NK-92 (cell line): ENCODE measurements at regions not wholly inside any gene's neighbourhood (a gene's known extent, or its start where the extent isn't known, plus 50 kb on each side); places are given as distances from the start of the nearest gene placed in this dataset.
"Not testable (repeated sequence)": the region's sequence is repeated elsewhere in the genome, so short reads cannot be mapped to it uniquely, and the experiment has no call there.

Source experiments
- DNase-seq: peaks from one replicate; lab custom pipeline; 2025; ENCODE audit not compliant: unreplicated experiment; lab: John Stamatoyannopoulos, UW

DNA sequence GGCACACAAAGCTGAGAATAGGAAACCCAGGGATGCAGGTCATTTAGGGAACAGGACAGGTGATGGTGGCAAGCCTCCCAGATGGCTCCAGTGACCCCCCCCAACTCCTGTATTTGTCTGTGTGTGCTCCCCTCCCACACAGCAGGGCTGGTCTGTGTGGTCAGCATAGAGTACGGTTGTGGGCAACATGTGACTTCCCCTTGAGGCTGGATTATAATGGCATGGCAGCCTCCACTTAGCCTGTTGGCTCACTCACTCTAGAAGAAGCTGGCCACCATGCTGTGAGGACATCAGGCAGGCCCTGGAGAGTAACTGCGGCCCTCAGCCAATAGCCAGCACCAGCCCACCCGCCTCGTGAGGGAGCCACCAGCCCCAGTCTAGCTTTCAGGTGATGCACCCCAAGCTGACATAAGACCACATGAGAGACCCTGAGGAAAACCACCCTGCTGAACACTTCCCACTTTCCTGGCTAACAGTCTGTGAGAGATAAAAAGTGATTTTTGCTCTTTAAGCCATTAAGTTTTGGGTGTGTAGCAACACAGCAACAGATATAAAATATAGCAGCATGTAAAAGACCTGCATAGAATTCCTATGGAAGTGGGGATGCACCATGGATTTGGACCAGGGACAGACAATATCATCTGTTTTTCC lies 151.3 kb downstream of the LAT start:
- not testable (repeated sequence) for DNase-seq

DNA sequence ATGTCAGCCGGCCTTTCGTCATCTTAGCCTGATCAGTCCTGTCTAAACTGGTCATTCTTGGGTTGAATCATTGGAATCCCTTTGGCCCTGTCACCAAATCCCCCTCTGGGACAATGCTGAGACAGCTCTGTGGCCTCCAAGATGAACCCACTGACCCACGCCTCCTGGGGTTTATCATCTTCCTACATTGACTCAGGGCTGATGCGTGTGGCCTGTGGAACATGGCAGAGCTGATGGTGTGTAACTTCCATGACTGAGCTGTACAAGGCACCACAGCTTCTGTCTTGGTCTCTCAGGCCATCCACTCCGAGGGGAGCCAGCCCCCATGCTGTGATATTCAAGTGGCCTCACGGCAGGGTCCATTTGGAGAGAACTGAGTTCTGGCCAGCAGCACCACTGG lies 150.2 kb downstream of the LAT start:
- DNase-seq, result not testable (repeated sequence)

DNA sequence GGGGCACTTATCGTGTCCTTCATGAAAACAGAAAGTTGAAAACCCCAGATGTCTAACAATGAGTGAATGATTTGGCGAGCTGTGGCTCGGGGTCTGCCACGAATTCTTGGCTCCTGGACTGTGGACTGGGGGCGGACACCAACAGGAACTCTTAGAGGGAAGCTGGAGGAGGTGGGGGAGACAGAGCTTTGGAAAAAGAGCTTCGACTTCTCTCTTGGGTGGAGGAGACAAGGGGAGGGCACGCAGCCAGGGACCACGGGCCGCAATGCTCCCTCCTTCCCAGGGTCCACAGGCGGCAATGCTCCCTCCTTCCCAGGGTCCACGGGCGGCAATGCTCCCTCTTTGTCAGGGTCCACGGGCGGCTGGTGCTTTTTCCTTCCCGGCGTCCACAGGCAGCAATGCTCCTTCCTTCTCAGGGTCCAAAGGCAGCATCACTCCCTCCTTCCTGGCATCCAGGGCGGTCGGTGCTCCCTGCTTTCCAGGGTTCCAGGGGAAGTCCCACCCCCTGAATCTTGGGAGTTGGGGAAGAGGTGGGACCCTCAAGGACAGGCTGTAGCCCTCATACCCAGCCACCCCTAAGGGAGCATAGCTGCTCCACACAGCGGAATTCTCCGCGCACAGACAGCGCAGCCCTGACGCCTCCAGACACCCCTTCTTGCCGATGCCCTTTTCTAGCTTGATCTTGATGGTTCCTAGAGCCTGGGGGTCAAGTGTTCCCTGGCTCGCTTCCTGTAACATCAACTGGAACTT lies 149.0 kb downstream of the LAT start:
- DNase-seq, result not testable (repeated sequence)

DNA sequence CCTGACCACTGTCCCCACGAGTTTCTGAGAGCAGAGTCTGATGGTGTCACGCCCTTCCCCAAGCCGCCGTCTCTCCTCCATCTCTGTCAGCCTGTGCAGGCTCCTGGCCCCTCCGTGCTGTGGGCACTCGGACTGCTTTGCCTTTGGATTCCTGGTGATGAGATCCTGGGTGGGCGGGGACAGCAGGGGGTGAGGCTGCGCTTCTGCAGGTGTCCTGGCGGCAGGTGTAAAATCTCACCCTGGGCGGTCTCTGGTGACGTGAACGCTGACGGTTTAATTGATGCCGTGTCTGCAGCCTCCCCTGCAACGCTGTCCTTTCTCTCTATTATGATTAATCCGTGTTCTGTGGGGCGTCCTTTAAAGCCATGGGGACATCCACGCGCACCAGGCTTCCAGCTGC lies 148.0 kb downstream of the LAT start:
- DNase-seq, result not testable (repeated sequence)

DNA sequence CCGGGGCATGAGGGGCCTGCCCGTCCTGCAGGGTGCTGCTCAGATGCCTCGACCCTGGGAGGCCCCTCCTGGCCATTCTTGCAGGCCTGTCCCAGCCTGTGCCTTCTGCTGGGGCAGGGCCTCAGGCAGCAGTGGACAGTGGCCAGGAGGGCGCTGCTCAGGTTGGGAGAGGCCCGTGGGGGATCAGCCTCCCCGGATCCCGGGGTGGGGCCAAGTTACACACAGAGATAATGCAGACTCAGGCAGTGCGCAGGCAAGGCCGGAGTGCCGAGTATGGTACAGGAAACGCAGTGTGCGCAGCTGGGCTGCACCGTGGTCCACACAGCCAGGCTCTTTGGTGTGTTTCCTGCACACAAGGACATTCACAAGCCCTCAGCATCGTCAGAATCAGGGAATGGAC lies 147.6 kb downstream of the LAT start:
- DNase-seq, result not testable (repeated sequence)

DNA sequence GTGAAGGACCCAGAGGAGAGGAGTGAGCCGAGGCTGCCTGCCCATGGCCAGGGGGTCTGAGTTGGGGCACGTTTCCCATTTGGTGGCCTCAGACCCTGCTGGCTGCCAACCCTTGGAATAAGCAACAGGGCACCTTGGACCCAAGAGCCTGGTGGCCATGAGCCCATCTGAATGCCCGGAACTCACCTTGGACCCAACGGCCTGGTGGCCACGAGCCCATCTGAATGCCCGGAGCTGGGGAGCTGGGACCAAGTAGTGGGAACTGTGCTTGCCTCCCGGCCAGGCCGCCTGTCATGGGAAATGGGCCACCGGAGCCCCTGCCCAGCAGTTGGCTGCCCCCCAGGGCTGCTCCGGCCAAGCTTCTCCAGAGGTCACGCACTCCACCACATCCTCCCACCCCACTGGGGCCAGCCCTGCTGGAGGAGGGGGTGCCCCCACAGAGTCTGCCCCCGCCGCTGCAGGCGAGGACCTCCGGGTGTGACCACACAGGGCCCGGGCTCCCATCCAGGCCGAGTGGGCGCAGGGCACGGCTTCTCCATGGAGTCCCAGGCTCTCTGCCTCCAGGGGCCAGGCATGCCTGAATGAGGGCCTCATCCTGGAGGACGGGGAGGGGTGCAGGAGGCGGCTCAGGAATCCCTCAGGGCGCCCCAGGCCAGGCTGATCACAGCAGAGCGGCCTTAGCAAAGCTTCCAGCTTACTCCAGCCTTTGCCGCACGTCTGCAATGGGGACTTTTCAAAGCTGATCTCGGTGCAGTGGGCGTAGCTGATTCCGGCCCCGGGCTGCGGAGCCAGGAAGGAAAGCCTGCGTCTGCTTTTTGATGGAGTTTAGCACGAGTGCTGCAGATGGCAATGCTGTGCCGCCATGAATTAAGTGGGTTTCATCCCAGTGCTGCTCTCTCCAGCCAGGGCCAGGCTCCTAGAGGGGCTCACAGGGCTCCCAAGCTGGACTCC lies 146.3 kb downstream of the LAT start:
- not testable (repeated sequence) for DNase-seq

DNA sequence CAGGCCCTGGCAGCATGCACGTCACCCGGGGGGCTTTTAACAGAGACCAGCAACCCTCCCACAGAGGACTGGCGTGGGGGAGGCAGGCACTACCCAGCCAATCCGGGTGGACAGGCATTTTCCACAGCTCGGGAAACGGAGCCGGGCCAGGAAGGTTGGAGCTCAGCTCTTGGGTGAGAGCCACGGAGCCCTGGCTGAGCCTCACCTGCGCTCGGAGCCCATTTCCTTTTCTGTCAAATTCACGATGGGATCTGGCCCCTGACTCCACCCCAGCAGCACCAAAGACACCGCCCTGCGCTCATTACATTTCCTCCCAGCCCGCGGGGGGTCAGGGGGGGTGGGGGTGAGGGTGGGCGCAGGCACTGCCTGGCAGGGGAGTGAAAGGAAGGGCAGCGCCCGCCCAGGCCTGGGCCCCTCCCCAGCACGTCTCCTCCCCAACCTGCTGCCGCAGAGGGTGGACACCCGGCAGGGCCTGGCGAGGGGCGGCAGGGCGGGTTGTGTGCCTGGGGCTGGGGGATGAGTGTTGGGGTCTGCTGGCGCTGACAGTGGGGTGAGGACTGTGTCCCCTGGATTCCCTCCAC lies 145.4 kb downstream of the LAT start:
- DNase-seq, result not testable (repeated sequence)

DNA sequence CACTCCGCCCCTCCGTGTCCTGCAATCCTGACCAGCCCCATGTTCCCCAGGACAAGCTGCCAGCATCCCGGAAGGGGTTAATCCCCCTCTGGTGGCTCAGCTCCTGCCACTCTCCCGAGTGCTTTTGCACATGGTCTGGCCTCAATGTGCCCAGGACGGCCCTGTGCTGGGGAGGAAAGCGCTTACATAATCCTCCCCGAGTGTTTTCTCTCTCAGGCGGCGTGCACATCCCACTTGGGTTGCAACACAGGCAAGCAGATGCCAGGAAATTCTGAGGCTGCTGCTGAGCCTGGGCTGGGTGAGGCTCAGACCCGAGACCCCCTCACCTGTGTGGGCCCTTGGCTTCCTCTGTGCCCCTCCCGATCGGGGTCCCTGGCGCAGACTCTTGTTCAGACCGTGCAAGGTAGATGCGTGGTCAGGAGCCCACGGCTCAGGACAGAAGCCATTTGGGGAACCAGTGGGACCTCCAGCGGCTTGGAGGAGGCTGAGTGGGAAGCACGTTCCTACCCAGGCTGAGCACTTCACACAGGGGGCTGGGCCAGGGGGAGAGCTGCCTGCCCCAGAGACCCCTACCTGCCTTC lies 144.7 kb downstream of the LAT start:
- not testable (repeated sequence) for DNase-seq

DNA sequence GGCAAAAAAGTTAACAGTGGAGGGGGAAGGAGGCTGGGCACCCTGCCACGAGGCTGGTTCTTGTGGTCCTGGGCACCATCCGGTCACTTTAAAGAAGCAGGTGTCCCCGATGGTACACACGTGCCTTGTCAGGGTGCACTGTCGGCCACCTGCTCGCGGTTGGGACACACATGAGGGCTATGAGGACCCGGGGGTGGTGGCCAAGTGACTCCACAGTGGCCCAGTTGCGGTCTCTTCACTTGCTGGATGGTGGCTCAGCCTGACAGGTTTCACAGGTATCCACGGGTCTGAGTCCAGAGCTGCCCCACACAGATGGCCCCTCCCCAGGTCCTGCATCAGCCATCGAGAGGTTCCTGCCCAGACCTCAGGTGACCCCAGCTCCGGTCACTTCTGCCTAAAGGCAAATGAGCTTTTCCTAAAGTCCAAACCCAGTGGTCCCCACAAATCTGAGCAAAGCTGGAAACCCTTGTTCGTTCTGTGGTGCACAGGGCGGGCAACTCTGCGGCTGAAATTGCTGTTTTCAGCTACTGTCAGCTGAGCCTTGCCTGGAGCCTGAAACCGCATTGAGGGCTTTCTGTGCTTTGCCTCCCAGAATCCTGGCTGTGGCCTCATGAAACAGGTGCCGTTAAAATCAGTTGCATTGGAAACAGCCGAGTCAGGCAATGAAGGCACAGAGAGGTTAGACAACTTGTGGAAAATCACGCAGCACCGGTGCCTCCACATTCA lies 144.0 kb downstream of the LAT start:
- DNase-seq, result not testable (repeated sequence)

DNA sequence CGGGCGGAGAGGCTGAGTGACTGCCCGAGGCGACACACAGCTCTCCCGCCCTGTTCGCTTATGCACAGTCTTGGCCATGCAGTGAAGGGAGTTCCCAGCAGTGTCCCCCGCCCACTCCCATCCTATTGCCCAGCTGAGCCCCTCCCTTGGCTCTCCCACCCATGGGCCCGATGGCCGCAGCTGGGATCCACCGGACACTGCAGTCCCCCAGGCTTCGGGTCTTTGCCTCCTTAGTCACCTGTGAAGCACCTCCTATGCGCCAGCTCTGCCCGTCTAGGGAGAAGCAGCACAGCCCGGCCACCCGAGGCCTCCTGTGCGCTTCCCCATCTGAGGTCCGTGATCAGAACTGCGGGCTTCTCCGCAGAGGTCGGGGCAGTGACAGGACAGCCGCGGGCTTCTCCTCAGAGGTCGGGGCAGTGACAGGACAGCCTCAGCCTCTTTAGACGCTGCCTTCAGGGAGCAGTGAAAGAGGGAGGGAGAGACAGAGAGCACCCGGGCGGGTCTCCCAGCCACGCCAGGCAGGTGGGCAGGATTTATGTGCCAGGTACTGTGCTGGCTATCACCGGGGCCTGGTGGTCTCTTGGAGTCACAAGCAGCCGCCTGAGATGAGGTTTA lies 143.1 kb downstream of the LAT start:
- DNase-seq, result not testable (repeated sequence)

DNA sequence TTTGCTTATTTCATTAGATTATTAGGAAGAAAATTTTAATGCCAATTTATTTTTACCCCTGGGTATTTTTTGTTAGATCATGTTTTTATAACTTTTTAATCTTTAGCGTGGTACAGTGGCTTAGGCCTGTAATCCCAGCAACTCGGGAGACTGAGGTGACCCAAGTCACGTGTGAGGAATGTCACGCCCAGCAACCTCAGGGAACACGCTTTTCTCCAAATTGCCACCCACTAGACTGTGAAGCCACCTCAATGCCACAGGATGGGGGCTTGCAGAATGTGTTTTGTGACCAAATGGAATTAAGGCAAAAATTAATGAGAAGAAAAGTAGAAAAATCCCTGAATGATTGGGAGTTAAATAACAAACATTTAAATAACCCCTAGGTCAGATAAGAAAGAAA lies 141.8 kb downstream of the LAT start:
- no peak for DNase-seq

DNA sequence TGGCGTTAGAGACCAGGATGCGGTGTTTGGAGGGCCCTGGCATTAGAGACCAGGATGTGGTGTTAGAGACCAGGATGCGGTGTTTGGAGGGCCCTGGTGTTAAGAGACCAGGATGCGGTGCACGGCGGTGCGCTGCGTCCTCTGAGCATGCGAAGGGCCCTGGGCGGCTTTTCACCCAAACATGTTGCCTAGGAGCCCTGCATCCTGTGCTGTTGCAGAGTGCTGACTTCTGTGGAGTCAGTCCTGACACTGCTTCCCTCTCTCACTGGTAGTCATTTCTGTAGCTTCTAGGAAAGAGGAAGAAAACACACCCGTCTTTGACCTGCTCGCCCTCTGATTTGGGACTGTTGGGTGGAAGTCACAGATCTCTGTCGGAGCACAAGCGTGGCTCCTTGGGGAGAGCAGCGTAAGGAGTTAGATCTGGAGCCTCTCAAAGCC lies 141.2 kb downstream of the LAT start:
- no peak for DNase-seq

DNA sequence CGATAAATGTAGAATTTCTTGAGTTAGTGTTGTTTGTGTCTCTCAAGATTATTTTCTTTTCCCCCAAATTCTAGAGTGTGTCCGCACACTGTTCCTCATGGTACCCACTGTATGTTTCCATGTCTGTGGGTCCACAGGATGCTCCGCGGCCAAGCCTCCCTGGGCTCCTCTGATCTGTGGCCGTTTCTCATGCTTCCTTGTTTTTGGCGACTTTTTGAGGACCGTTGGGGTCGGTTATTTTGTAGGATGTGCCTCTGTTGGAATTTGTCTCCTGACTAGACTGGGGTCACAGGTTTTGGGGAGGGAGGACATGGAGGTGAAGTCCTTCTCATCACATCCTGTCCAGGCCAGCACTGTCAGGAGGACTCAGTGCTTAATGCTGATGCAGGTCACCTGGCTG lies 140.0 kb downstream of the LAT start:
- no peak for DNase-seq

DNA sequence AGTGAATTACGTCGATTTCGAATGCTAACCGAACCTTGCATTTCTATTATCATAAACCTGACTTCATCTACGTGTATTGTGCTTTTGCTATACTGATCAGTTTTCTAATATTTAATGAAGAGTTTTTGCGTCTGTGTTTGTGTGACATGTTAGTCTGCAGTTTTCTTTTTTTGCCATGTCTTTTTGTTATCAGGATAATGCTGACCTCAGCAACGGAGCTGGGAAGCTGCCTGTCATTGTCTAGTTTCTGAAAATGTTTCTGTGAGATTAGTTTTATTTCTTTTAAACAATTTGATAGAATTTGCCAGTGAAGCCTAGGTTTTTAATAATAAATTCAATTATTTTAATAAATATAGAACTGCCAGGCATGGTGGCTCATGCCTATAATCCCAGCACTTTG lies 139.3 kb downstream of the LAT start:
- DNase-seq, result not testable (repeated sequence)

DNA sequence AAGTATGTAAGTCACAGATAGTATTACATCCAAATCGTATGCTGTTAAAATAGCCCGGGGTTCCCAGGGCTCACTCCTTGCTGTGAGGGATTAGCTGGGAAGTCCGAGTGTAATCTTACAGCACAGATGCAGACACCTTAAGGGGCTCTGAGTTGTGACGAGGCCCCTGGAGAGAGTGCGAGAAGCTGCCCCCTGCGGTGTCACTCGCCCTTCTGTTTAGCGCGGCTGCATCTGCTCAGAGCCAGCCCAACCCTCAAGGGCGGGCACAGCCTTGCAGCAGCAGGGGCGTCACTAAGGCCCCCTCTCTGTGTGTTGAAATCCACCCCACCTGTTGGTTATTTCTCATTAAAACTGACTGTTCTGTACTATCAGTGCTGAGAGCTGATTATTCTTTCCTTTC lies 135.8 kb downstream of the LAT start:
- not testable (repeated sequence) for DNase-seq

DNA sequence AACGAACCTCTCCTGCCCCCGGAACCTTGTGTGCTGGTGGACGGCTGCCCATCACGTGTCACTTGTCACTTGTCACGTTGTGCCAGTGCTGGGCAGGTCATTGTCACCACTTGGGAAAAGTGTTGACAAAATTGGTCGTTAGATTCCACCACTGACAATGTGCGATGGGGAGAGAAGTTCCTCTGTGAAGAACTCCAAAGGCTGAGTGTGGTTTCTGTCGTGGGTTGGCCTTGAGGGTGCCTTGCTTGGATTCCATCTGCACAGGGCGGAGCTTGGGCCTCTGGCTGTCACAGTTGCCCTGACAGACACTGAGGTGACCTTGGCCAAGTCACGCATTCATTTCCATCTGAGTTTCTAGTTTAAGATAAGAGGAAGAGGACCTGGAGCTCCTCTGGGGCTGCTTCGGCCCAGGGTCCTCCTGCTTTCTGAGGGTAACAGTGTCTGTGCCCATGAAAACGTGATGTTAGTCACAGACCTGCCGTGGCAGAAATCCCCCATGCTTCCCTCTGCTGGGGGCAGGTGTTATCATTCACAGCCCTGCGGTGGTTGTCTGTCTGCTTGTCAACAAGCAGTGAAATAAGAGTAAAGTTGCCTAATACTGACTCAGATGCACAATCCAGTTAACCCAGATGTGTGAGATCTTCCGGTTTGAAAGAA lies 133.6 kb downstream of the LAT start:
- not testable (repeated sequence) for DNase-seq

DNA sequence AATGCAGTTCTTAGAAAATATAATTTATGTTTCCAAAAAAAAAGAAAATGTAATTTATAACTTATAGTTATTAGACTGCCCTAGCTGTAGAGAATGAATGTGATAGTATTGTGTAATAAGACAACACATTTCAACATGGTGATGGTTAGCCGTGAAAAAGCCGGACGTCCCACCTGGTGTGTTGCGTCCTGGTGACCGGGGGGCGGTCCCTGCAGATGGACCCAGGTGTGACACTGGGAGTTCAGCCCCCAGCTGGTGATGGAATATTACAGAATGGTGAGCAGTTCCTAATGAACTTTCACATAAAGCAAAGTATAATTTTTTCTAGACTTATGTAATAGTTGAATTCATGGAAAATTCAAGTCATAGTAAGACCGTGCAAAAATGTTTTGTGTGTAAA lies 132.8 kb downstream of the LAT start:
- no peak for DNase-seq

DNA sequence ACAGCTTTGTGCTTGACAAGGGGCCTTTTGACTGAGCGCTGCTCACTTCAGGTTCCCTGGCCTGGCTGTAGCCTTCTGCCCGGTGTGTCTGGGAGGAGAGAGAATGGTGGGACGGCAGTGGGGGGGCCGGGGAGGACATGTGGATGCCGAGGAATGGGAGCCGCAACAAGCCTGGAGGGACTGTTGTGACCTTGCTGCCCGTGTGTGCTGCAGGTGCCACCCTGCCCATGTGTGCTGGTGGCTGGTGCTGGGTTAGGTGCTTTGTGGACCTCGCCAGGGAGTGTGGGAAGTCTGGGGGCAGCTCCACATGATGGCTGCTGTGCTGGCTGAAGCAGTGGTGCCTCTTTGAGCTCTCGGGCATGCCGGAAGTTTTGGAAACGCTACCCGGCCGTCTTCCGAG lies 132.1 kb downstream of the LAT start:
- DNase-seq, result no peak

DNA sequence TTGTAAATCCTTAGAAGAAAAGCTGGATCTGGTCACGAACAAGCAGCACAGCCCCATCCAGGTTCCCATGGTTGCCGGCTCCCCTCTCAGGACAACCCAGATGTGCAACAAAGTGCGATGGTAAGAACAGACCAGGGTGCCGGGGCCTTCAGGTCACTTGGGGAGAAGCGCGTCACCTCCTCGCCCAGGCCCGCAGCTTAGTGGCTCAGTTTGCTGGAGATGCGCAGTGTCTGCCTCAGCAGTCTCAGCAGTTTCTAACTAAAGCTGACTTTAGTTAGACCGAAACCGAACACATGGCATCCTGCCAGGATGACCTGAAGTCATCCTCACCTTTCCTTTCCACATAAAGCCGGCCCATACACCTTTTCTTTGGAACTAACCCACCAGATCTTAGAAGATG lies 131.4 kb downstream of the LAT start:
- DNase-seq, result not testable (repeated sequence)
